WI38 (cell line): ENCODE measurements at regions not wholly inside any gene's neighbourhood (a gene's known extent, or its start where the extent isn't known, plus 50 kb on each side); places are given as distances from the start of the nearest gene placed in this dataset.
"Not testable (repeated sequence)": the region's sequence is repeated elsewhere in the genome, so short reads cannot be mapped to it uniquely, and the experiment has no call there.

Experiments used
- H3K4me3 ChIP-seq: 2 replicates; pipeline ENCODE4 v1.5.1; 2011; ENCODE audit warnings: low read depth, mild to moderate bottlenecking, control low read depth, low read length
- TF ChIP-seq, protein P1 (sequence below): IDR thresholded peaks from 2 replicates; pipeline ENCODE4 v1.5.1; 2012; ENCODE audit warnings: low read depth, mild to moderate bottlenecking, control low read depth, low read length

- no peak overlapping the region for H3K4me3 ChIP-seq
- TF ChIP-seq, protein P1, sequence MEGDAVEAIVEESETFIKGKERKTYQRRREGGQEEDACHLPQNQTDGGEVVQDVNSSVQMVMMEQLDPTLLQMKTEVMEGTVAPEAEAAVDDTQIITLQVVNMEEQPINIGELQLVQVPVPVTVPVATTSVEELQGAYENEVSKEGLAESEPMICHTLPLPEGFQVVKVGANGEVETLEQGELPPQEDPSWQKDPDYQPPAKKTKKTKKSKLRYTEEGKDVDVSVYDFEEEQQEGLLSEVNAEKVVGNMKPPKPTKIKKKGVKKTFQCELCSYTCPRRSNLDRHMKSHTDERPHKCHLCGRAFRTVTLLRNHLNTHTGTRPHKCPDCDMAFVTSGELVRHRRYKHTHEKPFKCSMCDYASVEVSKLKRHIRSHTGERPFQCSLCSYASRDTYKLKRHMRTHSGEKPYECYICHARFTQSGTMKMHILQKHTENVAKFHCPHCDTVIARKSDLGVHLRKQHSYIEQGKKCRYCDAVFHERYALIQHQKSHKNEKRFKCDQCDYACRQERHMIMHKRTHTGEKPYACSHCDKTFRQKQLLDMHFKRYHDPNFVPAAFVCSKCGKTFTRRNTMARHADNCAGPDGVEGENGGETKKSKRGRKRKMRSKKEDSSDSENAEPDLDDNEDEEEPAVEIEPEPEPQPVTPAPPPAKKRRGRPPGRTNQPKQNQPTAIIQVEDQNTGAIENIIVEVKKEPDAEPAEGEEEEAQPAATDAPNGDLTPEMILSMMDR, result no peak
These were observed 233.2 kb upstream of the CXADR start for GRCh38 chr21:17279663-17280062.

DNA sequence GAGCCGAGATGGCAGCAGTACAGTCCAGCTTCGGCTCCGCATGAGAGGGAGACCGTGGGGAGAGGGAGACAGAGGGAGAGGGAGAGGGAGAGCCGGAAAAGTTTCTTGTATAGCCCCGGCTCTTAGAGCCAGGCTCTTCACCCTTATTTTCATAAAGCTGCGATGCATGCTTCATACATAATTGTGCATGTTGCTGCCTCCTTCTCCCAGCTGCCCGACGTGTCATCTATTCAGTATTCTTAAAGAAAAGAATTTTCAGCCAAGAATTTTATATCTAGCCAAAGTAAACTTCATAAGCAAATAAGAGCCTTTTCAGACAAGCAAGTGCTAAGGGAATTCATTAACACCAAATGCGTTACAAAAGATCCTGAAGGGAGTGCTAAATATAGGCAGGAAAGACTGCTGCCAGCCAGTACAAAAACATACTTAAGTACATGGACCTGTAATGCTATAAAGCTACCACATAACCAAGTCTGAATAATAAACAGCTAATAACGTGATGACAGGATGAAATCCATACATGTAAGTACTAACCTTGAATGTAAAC is 219.8 kb upstream of the CXADR start:
- H3K4me3 ChIP-seq, result not testable (repeated sequence)

- no peak overlapping the region for H3K4me3 ChIP-seq
- TF ChIP-seq, protein P1, result no peak
These were observed 216.8 kb upstream of the CXADR start for GRCh38 chr21:17295997-17296396.

GRCh38 chr21:17299576-17299975 is 213.3 kb upstream of the CXADR start:
- H3K4me3 ChIP-seq, result not testable (repeated sequence)

DNA sequence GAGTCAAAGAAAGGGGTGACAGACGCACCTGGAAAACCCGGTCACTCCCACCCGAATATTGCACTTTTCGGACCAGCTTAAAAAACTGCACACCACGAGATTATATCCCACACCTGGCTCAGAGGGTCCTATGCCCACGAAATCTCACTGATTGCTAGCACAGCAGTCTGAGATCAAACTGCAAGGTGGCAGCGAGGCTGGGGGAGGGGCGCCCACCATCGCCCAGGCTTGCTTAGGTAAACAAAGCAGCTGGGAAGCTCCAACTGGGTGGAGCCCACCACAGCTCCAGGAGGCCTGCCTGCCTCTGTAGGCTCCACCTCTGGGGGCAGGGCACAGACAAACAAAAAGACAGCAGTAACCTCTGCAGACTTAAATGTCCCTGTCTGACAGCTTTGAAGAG is 185.1 kb upstream of the CXADR start:
- not testable (repeated sequence) for H3K4me3 ChIP-seq

DNA sequence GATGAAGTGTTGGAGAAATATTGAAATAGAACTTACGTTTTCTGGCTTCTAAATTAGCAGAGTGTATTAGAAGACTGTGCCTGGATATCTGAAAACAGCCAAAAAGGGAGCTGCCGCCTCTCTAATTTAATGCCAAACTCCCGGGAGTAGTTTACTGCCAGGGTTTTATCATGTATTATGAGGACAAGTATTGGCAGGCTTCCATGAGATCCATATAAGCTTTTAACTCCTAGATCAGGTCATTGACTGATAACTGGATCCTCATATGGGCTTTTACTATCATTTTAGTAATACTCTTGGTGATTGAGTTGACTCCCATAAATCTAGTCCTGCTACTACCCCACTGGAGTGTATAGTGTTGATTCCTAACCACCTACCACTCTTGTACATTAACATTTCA is 178.4 kb upstream of the CXADR start:
- TF ChIP-seq, protein P1, result no peak
- no peak overlapping the region for H3K4me3 ChIP-seq

GRCh38 chr21:17340081-17340480 is 172.8 kb upstream of the CXADR start:
- TF ChIP-seq, protein P1, result no peak
- no peak overlapping the region for H3K4me3 ChIP-seq

DNA sequence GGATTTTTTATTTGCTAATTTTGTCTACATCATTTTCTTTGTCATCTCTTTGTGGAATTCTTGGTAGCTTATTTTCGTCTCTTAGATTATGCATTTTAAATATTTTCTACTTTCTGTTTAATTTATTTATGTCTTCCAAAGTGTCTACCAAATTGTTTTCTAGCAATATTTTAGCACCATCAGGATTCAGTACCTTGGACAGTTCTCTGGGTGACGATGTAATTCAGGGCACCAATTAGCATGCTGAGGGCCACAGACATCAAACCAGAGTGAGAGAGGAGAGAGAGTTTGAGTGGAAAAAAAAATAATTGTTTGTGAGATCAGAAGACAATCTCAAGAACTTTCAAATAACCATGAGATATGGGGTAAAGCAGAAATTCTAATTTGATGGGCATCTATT is 169.8 kb upstream of the CXADR start:
- no peak overlapping the region for H3K4me3 ChIP-seq
- TF ChIP-seq, protein P1, result no peak

DNA sequence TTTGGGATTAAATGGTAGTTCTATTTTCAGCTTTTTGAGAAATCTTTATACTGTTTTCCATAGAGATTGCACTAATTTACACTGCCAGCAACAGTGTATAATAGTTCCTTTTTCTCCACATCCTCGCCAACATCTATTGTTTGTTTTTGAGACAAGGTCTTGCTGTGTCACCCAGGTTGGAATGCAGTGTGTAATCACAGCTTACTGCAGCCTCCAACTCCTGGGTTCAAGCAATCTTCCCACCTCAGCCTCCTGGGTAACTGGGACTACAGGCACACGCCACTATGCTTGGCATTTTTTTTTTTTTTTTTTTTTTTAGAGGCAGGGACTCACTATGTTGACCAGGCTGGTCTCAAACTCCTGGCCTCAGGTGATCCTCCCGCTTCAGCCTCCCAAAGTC is 164.5 kb upstream of the CXADR start:
- TF ChIP-seq, protein P1, result no peak

More for the DNA sequence above, 164.5 kb upstream of the CXADR start:
- H3K4me3 ChIP-seq, result no peak overlapping the region
